ENCODE measurements at regions not wholly inside any gene's neighbourhood (a gene's known extent, or its start where the extent isn't known, plus 50 kb on each side); places are given as distances from the start of the nearest gene placed in this dataset.

- Histone ChIP-seq H3K4me2 (no peak overlapping the region), H3K4me3 (no peak overlapping the region), H4K20me1 (ENCODE audit: insufficient read depth, poor library complexity, severe bottlenecking) (no peaks in the 10 kb centered on the region), H3K9me3 (ENCODE audit: low read depth) (no peaks in the 10 kb centered on the region), H3K27ac (no peak overlapping the region), H3K27me3 (no peaks in the 10 kb centered on the region), H3K4me1 (ENCODE audit: insufficient read depth) (no peaks in the 10 kb centered on the region), H3K36me3 (replicated peaks; ENCODE audit: insufficient read depth, low read depth) (no peaks in the 10 kb centered on the region), H3K9me2 (replicated peaks; ENCODE audit: insufficient read depth) (no peaks in the 10 kb centered on the region), H3K79me2 (no peaks in the 10 kb centered on the region), H2AFZ (no peak overlapping the region)
- WGBS (ENCODE audit: low lambda C conversion rate, missing lambda C conversion rate): 51% methylated on average over 4 of the region's 4 CpGs
- TF ChIP-seq EZH2phosphoT487 (IDR thresholded peaks at IDR 0.05; ENCODE audit: low read depth, severe bottlenecking, unreplicated experiment) (no peak), CTCF (IDR thresholded peaks at IDR 0.05; ENCODE audit: poor library complexity) (no peak), EZH2 (IDR thresholded peaks at IDR 0.05; ENCODE audit: borderline replicate concordance) (no peak)
- no peak for DNase-seq (ENCODE audit: low spot score)
These were observed 106.3 kb upstream of the TMLHE start for GRCh38 chrX:155718972-155719586.

GRCh38 chrX:155715141-155715540, 102.4 kb upstream of the TMLHE start:
- no peaks in the 10 kb centered on the region for H3K9me2 ChIP-seq (replicated peaks; ENCODE audit: insufficient read depth)
- no peak overlapping the region for H3K4me3 ChIP-seq
- no peaks in the 10 kb centered on the region for H4K20me1 ChIP-seq (ENCODE audit: insufficient read depth, poor library complexity, severe bottlenecking)
- no peak overlapping the region for H2AFZ ChIP-seq
- peaks cover 4% of the 10 kb centered on the region for H3K9me3 ChIP-seq (ENCODE audit: low read depth)
- H3K4me2 ChIP-seq: no peak overlapping the region
- no peak for TF ChIP-seq CTCF (IDR thresholded peaks at IDR 0.05; ENCODE audit: poor library complexity)
- TF ChIP-seq EZH2phosphoT487 (IDR thresholded peaks at IDR 0.05; ENCODE audit: low read depth, severe bottlenecking, unreplicated experiment): no peak
- no peak for TF ChIP-seq EZH2 (IDR thresholded peaks at IDR 0.05; ENCODE audit: borderline replicate concordance)
- no peak for DNase-seq (ENCODE audit: low spot score)
- H3K79me2 ChIP-seq: no peaks in the 10 kb centered on the region
- no peaks in the 10 kb centered on the region for H3K27me3 ChIP-seq
- no peaks in the 10 kb centered on the region for H3K4me1 ChIP-seq (ENCODE audit: insufficient read depth)
- no peak overlapping the region for H3K27ac ChIP-seq
- no peaks in the 10 kb centered on the region for H3K36me3 ChIP-seq (replicated peaks; ENCODE audit: insufficient read depth, low read depth)
- 65% methylated on average over 1 of the region's 1 CpG for WGBS (ENCODE audit: low lambda C conversion rate, missing lambda C conversion rate)

GRCh38 chrX:155695419-155695818, 82.7 kb upstream of the TMLHE start:
- H3K4me1 ChIP-seq (ENCODE audit: insufficient read depth): no peaks in the 10 kb centered on the region
- H3K27me3 ChIP-seq: no peaks in the 10 kb centered on the region
- H3K4me2 ChIP-seq: no peak overlapping the region
- no peak overlapping the region for H3K27ac ChIP-seq
- H2AFZ ChIP-seq: no peak overlapping the region
- WGBS (ENCODE audit: low lambda C conversion rate, missing lambda C conversion rate): 88% methylated on average over 1 of the region's 1 CpG
- H3K79me2 ChIP-seq: no peaks in the 10 kb centered on the region
- TF ChIP-seq EZH2 (IDR thresholded peaks at IDR 0.05; ENCODE audit: borderline replicate concordance) (no peak), CTCF (IDR thresholded peaks at IDR 0.05; ENCODE audit: poor library complexity) (no peak), EZH2phosphoT487 (IDR thresholded peaks at IDR 0.05; ENCODE audit: low read depth, severe bottlenecking, unreplicated experiment) (no peak)
- no peak overlapping the region for H3K4me3 ChIP-seq
- no peaks in the 10 kb centered on the region for H3K36me3 ChIP-seq (replicated peaks; ENCODE audit: insufficient read depth, low read depth)
- H4K20me1 ChIP-seq (ENCODE audit: insufficient read depth, poor library complexity, severe bottlenecking): no peaks in the 10 kb centered on the region
- no peak for DNase-seq (ENCODE audit: low spot score)
- no peaks in the 10 kb centered on the region for H3K9me3 ChIP-seq (ENCODE audit: low read depth)
- no peaks in the 10 kb centered on the region for H3K9me2 ChIP-seq (replicated peaks; ENCODE audit: insufficient read depth)

All from hepatocyte (in vitro differentiated cells).